Fibroblast of lung (primary cell): ENCODE measurements at regions not wholly inside any gene's neighbourhood (a gene's known extent, or its start where the extent isn't known, plus 50 kb on each side); places are given as distances from the start of the nearest gene placed in this dataset.

Source experiments
- DNase-seq, 2 donors: peaks; one replicate each; pipeline versions ENCODE4 v3.0.0 to v3.0.0-alpha.2; 2010; ENCODE audit warnings: low read depth in 2 of 2
- H2AFZ ChIP-seq: 2 replicates; pipeline ENCODE4 v1.5.1; 2012; ENCODE audit warnings: low read length, control low read depth, inconsistent platforms
- H3K27ac ChIP-seq: 2 replicates; pipeline ENCODE4 v1.5.1; 2011; ENCODE audit warnings: low read length, control low read depth; ENCODE audit not compliant: insufficient read depth
- H3K27me3 ChIP-seq: 2 replicates; pipeline ENCODE4 v1.5.1; 2011; ENCODE audit warnings: mild to moderate bottlenecking, low read length; ENCODE audit not compliant: control insufficient read depth, insufficient read depth
- H3K36me3 ChIP-seq: 2 replicates; pipeline ENCODE4 v1.5.1; 2011; ENCODE audit warnings: low read length; ENCODE audit not compliant: control insufficient read depth, insufficient read depth
- H3K4me1 ChIP-seq: 2 replicates; pipeline ENCODE4 v1.5.1; 2011; ENCODE audit warnings: low read length; ENCODE audit not compliant: control insufficient read depth, insufficient read depth; ENCODE audit errors: extremely low read depth
- H3K4me2 ChIP-seq: 2 replicates; pipeline ENCODE4 v1.5.1; 2011; ENCODE audit warnings: low read length, control low read depth; ENCODE audit not compliant: insufficient read depth; ENCODE audit errors: extremely low read depth
- H3K4me3 ChIP-seq, 4 experiments: fragments of 200-600 bp in 1 of 4; sonication (generic) in 1 of 4; replicated peaks in 1 of 4; 2 replicates each; pipeline ENCODE4 v1.5.1; 2011 to 2016; ENCODE audit warnings: low read length in 4 of 4, low read depth in 3 of 4, mild to moderate bottlenecking in 3 of 4, control low read depth in 2 of 4, inconsistent platforms in 1 of 4, mixed read lengths in 1 of 4; ENCODE audit not compliant: insufficient read depth in 1 of 4; ENCODE audit errors: control extremely low read depth in 1 of 4
- H3K79me2 ChIP-seq: 2 replicates; pipeline ENCODE4 v1.5.1; 2012; ENCODE audit warnings: mild to moderate bottlenecking, low read length, inconsistent platforms; ENCODE audit not compliant: control insufficient read depth, insufficient read depth
- H3K9ac ChIP-seq: 2 replicates; pipeline ENCODE4 v1.5.1; 2011; ENCODE audit warnings: mild to moderate bottlenecking, low read length, control low read depth; ENCODE audit not compliant: insufficient read depth
- H3K9me3 ChIP-seq: 2 replicates; pipeline ENCODE4 v1.5.1; 2012; ENCODE audit warnings: low read depth, low read length; ENCODE audit not compliant: control insufficient read depth, insufficient read depth
- H4K20me1 ChIP-seq: 2 replicates; pipeline ENCODE4 v1.5.1; 2011; ENCODE audit warnings: low read length; ENCODE audit not compliant: control insufficient read depth, insufficient read depth; ENCODE audit errors: extremely low read depth
- EZH2 ChIP-seq: IDR thresholded peaks from 2 replicates; pipeline ENCODE4 v1.5.1; 2012; ENCODE audit warnings: low read length, control low read depth, mild to moderate bottlenecking; ENCODE audit errors: missing control alignments
- TF ChIP-seq, protein P1 (sequence below), 2 donors: IDR thresholded peaks in 1 of 2; conservative IDR thresholded peaks in 1 of 2; 1 replicate in 1 of 2; 2 replicates in 1 of 2; pipeline ENCODE4 v1.5.1; 2011 to 2012; ENCODE audit warnings: low read length in 2 of 2, control low read depth in 1 of 2, inconsistent platforms in 1 of 2, low read depth in 1 of 2, mild to moderate bottlenecking in 1 of 2

DNA sequence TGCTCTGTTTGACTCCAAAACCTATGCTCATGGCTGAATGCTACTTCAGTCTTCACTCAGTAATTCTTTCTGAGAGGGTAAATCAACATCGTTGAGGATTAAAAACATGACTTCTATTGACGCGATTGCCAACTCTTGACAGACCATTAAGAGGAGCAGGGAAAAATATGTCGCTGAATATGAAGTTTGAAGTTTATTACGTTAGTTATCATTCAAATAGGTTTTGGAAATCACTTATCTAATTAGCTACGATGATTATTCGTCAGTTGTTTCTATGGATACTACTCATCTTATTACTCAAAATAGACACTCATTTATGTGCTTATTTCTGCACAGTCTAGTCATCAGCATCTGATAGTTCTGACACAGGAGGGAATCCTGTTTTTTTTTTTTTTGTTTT is 279.2 kb upstream of the TBL1XR1 start:
- H3K4me2 ChIP-seq: no peak overlapping the region
- H3K9me3 ChIP-seq: no peaks in the 10 kb centered on the region
- H3K79me2 ChIP-seq: no peaks in the 10 kb centered on the region
- no peaks in the 10 kb centered on the region for H3K36me3 ChIP-seq
- no peak overlapping the region for H3K27ac ChIP-seq
- DNase-seq: no peak
- H3K4me1 ChIP-seq: peaks cover 4% of the 10 kb centered on the region
- no peaks in the 10 kb centered on the region for H4K20me1 ChIP-seq
- TF ChIP-seq, protein P1, sequence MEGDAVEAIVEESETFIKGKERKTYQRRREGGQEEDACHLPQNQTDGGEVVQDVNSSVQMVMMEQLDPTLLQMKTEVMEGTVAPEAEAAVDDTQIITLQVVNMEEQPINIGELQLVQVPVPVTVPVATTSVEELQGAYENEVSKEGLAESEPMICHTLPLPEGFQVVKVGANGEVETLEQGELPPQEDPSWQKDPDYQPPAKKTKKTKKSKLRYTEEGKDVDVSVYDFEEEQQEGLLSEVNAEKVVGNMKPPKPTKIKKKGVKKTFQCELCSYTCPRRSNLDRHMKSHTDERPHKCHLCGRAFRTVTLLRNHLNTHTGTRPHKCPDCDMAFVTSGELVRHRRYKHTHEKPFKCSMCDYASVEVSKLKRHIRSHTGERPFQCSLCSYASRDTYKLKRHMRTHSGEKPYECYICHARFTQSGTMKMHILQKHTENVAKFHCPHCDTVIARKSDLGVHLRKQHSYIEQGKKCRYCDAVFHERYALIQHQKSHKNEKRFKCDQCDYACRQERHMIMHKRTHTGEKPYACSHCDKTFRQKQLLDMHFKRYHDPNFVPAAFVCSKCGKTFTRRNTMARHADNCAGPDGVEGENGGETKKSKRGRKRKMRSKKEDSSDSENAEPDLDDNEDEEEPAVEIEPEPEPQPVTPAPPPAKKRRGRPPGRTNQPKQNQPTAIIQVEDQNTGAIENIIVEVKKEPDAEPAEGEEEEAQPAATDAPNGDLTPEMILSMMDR (conservative IDR thresholded peaks at IDR 0.05 in 1 of 2, IDR thresholded peaks at IDR 0.05 in 1 of 2; ENCODE audit: low read depth in 1 of 2, low read length in 2 of 2): no peak
- TF ChIP-seq EZH2: no peak
- no peak overlapping the region for H3K4me3 ChIP-seq
- no peak overlapping the region for H3K9ac ChIP-seq
- no peak overlapping the region for H2AFZ ChIP-seq
- H3K27me3 ChIP-seq: no peaks in the 10 kb centered on the region

DNA sequence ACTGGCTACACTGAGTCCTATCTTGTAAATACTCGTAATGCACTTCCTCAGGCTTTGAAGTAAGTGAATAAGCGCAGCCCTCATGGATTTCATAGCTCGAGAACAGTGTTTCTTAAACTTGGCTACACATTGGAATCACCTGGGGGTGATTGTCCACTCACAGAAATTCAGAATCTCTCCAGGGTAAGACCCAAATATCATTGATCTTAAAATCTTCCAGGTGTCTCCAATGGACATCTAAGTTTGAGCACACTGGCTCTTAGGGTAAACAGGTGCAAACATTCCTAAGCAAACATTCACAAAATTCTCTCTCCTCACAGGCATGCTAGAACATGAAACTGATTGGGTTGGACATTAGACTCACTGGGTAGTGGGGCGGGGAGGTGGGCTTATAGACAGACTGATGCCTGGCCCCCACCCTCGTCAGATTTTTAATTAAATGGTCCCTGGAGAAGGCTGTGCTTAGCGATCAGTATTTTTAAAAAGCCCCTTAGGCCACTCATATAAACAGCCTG is 279.7 kb upstream of the TBL1XR1 start:
- Histone ChIP-seq H3K9me3 (no peaks in the 10 kb centered on the region), H3K27ac (no peak overlapping the region), H3K4me1 (peaks cover 4% of the 10 kb centered on the region), H3K9ac (no peak overlapping the region), H3K36me3 (no peaks in the 10 kb centered on the region), H3K27me3 (no peaks in the 10 kb centered on the region), H3K79me2 (no peaks in the 10 kb centered on the region), H2AFZ (no peak overlapping the region), H3K4me3 (no peak overlapping the region), H4K20me1 (no peaks in the 10 kb centered on the region), H3K4me2 (no peak overlapping the region)
- DNase-seq: no peak
- TF ChIP-seq, protein P1 (conservative IDR thresholded peaks at IDR 0.05 in 1 of 2, IDR thresholded peaks at IDR 0.05 in 1 of 2; ENCODE audit: low read depth in 1 of 2, low read length in 2 of 2): no peak
- TF ChIP-seq EZH2: no peak

DNA sequence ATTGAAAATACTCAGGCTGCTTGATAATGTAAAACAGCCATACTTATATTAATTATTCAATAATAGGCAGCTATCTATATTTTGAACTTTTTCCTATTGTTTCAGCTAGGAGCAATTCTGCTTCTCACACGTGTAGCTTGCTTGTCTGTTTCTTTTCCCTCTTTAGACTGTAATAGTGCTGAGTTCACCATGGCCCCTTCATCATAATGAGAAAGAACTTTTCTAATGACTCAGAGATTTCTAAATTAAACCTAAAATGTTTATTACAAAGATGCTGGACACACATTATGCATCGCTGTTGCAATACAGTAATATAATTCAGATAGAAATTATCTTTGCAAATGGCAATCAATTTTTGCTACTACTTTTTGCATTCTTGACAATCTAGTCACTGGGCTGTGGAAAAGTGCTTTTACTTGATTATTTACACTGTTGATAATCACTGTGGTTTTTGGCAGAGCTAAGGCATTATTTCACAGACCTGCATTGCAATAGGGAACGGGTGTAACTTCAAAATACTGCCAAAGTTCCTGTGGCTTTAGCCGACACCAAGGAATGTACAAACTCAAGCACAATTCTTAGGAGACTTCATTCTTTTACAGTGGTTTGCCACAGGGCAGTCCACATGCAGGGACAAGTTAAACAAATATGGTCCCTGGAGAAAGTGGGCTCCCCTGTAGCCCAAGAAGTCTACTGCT is 281.0 kb upstream of the TBL1XR1 start:
- no peak overlapping the region for H2AFZ ChIP-seq

More for the DNA sequence above, 281.0 kb upstream of the TBL1XR1 start:
- H3K4me1 ChIP-seq: peaks cover 4% of the 10 kb centered on the region
- no peaks in the 10 kb centered on the region for H3K36me3 ChIP-seq
- H4K20me1 ChIP-seq: no peaks in the 10 kb centered on the region
- H3K4me3 ChIP-seq: no peak overlapping the region
- no peaks in the 10 kb centered on the region for H3K27me3 ChIP-seq
- TF ChIP-seq, protein P1 (conservative IDR thresholded peaks at IDR 0.05 in 1 of 2, IDR thresholded peaks at IDR 0.05 in 1 of 2; ENCODE audit: low read depth in 1 of 2, low read length in 2 of 2): no peak
- no peak for TF ChIP-seq EZH2
- H3K9me3 ChIP-seq: no peaks in the 10 kb centered on the region
- peak overlapping the region; percentile 58 for H3K27ac ChIP-seq
- no peak overlapping the region for H3K4me2 ChIP-seq
- no peak overlapping the region for H3K9ac ChIP-seq
- no peaks in the 10 kb centered on the region for H3K79me2 ChIP-seq
- DNase-seq: peak; percentile 100
